ENCODE measurements at regions not wholly inside any gene's neighbourhood (a gene's known extent, or its start where the extent isn't known, plus 50 kb on each side); places are given as distances from the start of the nearest gene placed in this dataset.

GRCh38 chr10:6929148-6929830 lies 349.2 kb upstream of the PRKCQ start:
- peaks cover 6% of the 10 kb centered on the region for H3K36me3 Mint-ChIP-seq
- no peak overlapping the region for H3K27ac Mint-ChIP-seq
- ATAC-seq: no peak
- ChIA-PET POLR2A (no interaction called here), CTCF (interaction anchor here (3.4 kb wide), 1 partner anchor 9 kb away, joined by 19 read pairs; no protein-coding TSS in a partner anchor)
- no peak for DNase-seq (ENCODE audit: low spot score)
- H3K9me3 Mint-ChIP-seq: peaks cover 24% of the 10 kb centered on the region
- H3K4me1 Mint-ChIP-seq: peaks cover 19% of the 10 kb centered on the region
- no peak overlapping the region for H3K4me3 Mint-ChIP-seq
- H3K27me3 Mint-ChIP-seq (ENCODE audit: low read depth): no peaks in the 10 kb centered on the region
- TF ChIP-seq TP53 (CRISPR knock-in tag; IDR thresholded peaks at IDR 0.05) (no peak), AFF4 (CRISPR knock-in tag; IDR thresholded peaks at IDR 0.05; ENCODE audit: borderline replicate concordance) (no peak), AR (CRISPR knock-in tag; IDR thresholded peaks at IDR 0.05) (no peak), SP1 (CRISPR knock-in tag; conservative IDR thresholded peaks at IDR 0.05) (no peak), CTCF (IDR thresholded peaks at IDR 0.05) (no peak), NR2C2 (CRISPR knock-in tag; IDR thresholded peaks at IDR 0.05) (no peak), ZBTB21 (CRISPR knock-in tag; IDR thresholded peaks at IDR 0.05; ENCODE audit: borderline replicate concordance) (no peak)
- TF ChIP-seq, protein P1, sequence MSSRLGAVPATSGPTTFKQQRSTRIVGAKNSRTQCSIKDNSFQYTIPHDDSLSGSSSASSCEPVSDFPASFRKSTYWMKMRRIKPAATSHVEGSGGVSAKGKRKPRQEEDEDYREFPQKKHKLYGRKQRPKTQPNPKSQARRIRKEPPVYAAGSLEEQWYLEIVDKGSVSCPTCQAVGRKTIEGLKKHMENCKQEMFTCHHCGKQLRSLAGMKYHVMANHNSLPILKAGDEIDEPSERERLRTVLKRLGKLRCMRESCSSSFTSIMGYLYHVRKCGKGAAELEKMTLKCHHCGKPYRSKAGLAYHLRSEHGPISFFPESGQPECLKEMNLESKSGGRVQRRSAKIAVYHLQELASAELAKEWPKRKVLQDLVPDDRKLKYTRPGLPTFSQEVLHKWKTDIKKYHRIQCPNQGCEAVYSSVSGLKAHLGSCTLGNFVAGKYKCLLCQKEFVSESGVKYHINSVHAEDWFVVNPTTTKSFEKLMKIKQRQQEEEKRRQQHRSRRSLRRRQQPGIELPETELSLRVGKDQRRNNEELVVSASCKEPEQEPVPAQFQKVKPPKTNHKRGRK (CRISPR knock-in tag; IDR thresholded peaks at IDR 0.05; ENCODE audit: borderline replicate concordance): no peak
- TF ChIP-seq, protein P2, sequence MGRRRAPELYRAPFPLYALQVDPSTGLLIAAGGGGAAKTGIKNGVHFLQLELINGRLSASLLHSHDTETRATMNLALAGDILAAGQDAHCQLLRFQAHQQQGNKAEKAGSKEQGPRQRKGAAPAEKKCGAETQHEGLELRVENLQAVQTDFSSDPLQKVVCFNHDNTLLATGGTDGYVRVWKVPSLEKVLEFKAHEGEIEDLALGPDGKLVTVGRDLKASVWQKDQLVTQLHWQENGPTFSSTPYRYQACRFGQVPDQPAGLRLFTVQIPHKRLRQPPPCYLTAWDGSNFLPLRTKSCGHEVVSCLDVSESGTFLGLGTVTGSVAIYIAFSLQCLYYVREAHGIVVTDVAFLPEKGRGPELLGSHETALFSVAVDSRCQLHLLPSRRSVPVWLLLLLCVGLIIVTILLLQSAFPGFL (CRISPR knock-in tag; IDR thresholded peaks at IDR 0.05; ENCODE audit: borderline replicate concordance): no peak
- TF ChIP-seq, protein P3, sequence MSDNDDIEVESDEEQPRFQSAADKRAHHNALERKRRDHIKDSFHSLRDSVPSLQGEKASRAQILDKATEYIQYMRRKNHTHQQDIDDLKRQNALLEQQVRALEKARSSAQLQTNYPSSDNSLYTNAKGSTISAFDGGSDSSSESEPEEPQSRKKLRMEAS (CRISPR knock-in tag; IDR thresholded peaks at IDR 0.05): no peak

DNA sequence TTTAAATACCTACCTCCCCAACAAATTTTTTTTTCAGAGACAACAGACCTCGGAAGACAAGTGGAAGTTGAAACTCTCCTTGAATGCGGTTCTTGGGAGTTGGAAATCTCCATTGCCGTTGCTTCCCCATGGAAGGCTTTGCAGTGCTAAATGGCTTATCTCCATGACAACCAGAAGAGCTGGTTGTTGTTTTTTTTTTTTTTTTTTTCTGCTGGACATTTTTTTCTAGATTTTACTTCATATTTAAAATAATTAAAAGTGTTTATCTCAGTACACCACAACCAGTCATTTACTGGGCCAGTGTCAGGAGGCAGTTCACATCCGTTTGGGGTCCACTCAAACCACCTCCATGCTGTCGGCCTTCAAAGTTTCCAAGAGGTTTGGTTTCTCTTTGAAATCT lies 348.5 kb upstream of the PRKCQ start:
- DNase-seq (ENCODE audit: low spot score) (no peak), ATAC-seq (peak; percentile 22; the same call in 1 of the 2 replicates)
- TF ChIP-seq PRRX2 (CRISPR knock-in tag; IDR thresholded peaks at IDR 0.05): no peak
- no peak for TF ChIP-seq ZNF219 (CRISPR knock-in tag; IDR thresholded peaks at IDR 0.05; ENCODE audit: borderline replicate concordance)
- TF ChIP-seq, protein P2 (CRISPR knock-in tag; IDR thresholded peaks at IDR 0.05; ENCODE audit: borderline replicate concordance): no peak
- TF ChIP-seq ZNF121 (CRISPR knock-in tag; IDR thresholded peaks at IDR 0.05): no peak
- TF ChIP-seq FOXK1 (CRISPR knock-in tag; IDR thresholded peaks at IDR 0.05): no peak
- no peak for TF ChIP-seq EMX1 (CRISPR knock-in tag; IDR thresholded peaks at IDR 0.05)
- TF ChIP-seq, protein P4, sequence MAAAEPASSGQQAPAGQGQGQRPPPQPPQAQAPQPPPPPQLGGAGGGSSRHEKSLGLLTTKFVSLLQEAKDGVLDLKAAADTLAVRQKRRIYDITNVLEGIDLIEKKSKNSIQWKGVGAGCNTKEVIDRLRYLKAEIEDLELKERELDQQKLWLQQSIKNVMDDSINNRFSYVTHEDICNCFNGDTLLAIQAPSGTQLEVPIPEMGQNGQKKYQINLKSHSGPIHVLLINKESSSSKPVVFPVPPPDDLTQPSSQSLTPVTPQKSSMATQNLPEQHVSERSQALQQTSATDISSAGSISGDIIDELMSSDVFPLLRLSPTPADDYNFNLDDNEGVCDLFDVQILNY (CRISPR knock-in tag; IDR thresholded peaks at IDR 0.05): no peak
- no peak for TF ChIP-seq JUN (CRISPR knock-in tag; IDR thresholded peaks at IDR 0.05)
- no peak for TF ChIP-seq ZNF232 (CRISPR knock-in tag; IDR thresholded peaks at IDR 0.05)
- Mint-ChIP-seq H3K27me3 (ENCODE audit: low read depth) (no peaks in the 10 kb centered on the region), H3K36me3 (no peaks in the 10 kb centered on the region; the same call in none of the 2 replicates), H3K27ac (no peak overlapping the region), H3K4me3 (no peak overlapping the region), H3K9me3 (peaks cover 17% of the 10 kb centered on the region), H3K4me1 (peaks cover 19% of the 10 kb centered on the region)
- ChIA-PET CTCF (interaction anchor here (0.6 to 3.4 kb wide), 2 partner anchors 9 to 28 kb away, joined by 3 to 19 read pairs; no protein-coding TSS in a partner anchor), POLR2A (interaction anchor here (0.6 kb wide), 1 partner anchor 190 kb away, joined by 3 read pairs; no protein-coding TSS in a partner anchor)
